LNCAP (cell line): ENCODE measurements at regions not wholly inside any gene's neighbourhood (a gene's known extent, or its start where the extent isn't known, plus 50 kb on each side); places are given as distances from the start of the nearest gene placed in this dataset.

Experiments
- CTCF ChIP-seq: fragments of 450-650 bp; IDR thresholded peaks from 2 replicates; pipeline ENCODE4 v1.5.1; 2017; ENCODE audit warnings: mild to moderate bottlenecking

DNA sequence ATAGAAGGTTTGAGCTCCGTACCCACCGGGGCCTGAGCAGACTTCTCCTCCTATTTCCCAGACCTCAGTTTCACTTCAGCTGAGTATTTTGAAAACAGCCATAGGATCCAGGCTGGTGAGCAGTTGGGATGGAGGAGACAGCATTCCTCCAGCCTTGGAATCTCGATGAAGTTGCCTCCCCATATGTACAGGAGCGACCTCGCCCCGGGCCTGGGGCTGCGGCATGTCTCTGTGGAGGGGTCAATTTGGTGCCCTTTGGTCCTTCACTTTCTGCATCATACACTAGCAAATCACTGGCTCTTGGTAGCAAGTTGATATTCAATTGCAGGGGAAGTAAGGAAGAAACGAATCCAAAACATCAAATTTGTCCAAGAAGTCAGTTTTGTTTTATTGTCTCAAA is 402.0 kb upstream of the IRX4 start:
- no peak for TF ChIP-seq CTCF

- TF ChIP-seq CTCF: no peak
These were observed 400.8 kb upstream of the IRX4 start for GRCh38 chr5:2283481-2284045.

- no peak for TF ChIP-seq CTCF
These were observed 400.2 kb upstream of the IRX4 start for GRCh38 chr5:2282893-2283292.

DNA sequence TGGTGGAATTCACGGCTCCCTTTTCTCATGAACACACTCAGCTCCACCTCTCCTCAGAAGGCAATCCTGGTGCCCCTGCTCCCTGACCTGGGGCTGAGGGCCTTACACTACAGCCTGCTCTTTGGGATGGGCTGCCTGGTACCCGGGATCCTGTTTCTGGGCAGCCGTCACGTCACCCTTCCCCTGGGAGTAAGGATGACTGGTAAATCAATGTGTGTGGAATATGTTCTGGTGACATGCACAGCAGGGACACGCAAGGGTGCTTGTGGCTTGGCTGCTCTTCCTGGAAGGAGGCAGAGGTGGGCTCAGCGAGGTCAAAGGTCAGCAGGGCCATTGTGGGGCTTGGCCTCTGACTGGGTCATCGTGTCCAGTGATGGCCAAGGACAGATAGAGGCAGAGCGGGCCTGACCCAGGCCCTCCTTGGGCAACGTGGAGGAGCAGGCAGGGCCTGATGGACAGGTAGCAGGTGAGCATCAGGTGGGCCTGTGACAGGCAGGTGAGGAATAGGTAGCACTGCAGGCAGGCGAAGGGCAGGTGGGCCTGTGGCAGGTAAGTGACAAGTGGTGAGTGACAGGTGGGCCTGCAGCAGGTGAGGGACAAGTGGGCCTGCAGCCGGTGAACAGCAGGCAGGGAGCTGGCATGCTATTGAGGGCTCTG is 399.4 kb upstream of the IRX4 start:
- TF ChIP-seq CTCF: no peak

GRCh38 chr5:2281446-2281845 is 398.7 kb upstream of the IRX4 start:
- no peak for TF ChIP-seq CTCF

DNA sequence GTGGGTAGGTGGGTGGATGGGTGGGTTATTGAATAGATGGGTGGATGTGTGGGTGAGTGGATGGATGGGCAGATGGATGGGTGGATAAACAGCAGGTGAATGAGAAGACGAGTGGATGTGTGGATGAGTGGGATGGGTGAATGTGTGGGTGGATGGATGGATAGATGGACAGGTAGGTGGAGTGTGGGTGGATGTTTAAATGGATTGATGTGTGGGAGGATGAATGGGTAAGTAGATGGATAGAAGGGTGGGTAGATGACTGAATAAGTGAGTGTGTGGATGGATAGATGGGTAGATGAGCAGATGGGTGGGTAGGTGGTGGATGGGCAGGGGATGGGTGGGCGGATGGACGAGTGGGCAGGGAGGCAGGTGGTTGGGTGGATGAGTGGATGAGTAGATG is 397.6 kb upstream of the IRX4 start:
- TF ChIP-seq CTCF: no peak

DNA sequence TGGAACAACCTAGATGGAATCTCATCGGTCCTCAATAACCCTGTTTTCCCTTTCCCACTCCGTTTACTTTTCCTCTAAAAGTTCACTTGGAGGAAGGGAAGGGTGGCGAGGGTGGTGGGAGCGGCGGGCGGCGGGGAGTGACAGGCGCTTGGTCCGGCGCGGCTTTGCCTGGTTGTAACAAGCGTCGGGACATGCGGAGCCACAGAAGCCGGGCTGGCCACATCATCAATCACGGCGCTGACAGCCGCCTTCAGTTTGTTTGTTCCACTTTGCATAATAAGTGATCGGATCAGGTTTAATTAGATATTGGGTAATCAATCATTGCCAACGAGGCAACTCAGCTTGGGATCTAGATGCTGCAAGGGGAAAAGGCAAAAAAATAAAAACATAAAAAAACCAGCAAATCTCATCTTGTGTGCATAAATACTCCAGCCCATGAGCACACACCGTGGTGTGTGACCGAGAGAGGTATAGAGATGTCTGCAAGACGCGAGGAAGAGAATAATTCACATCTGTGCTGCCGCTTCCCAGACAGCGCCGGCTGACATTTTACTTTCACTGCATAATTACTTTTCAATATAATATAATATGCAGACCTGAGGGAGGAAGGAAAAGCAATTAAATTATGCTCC is 396.2 kb upstream of the IRX4 start:
- TF ChIP-seq CTCF: no peak
